Colonic mucosa (tissue), 4 donors: ENCODE measurements at regions not wholly inside any gene's neighbourhood (a gene's known extent, or its start where the extent isn't known, plus 50 kb on each side); places are given as distances from the start of the nearest gene placed in this dataset.
"Not testable (repeated sequence)": the region's sequence is repeated elsewhere in the genome, so short reads cannot be mapped to it uniquely, and the experiment has no call there.

Experiments
- DNase-seq: peaks from one replicate; pipeline ENCODE4 v3.0.0-alpha.2; 2020
- H3K27ac ChIP-seq: fragments of 200-600 bp; one replicate; pipeline ENCODE4 v1.8.0; 2021
- H3K27me3 ChIP-seq: fragments of 200-600 bp; one replicate; pipeline ENCODE4 v1.8.0; 2021
- H3K36me3 ChIP-seq: fragments of 200-600 bp; one replicate; pipeline ENCODE4 v1.8.0; 2021
- H3K4me1 ChIP-seq: fragments of 200-600 bp; one replicate; pipeline ENCODE4 v1.8.0; 2021; ENCODE audit warnings: mild to moderate bottlenecking
- H3K4me3 ChIP-seq: fragments of 200-600 bp; one replicate; pipeline ENCODE4 v1.8.0; 2021
- H3K9ac ChIP-seq, 2 donors: one replicate each; pipeline ENCODE4 v1.7.0; 2013; ENCODE audit warnings: control low read depth in 2 of 2, low read depth in 2 of 2, low read length in 2 of 2
- H3K9me3 ChIP-seq: fragments of 200-600 bp; one replicate; pipeline ENCODE4 v1.8.0; 2021
- CTCF ChIP-seq: fragments of 200-600 bp; IDR thresholded peaks from one replicate; pipeline ENCODE4 v1.8.0; 2022; ENCODE audit warnings: antibody characterized with exemption, mild to moderate bottlenecking
- intact Hi-C: fragments of 100-400 bp; cut with DNase I; formaldehyde crosslinking; loops from one replicate; pipeline ENCODE4 v1.14.1; 2022
- donor health status: healthy.
- donor health status: DM: no; HTN: no; CAD: no.
- donor health status: DM: no; HTN: no; CAD: no.

GRCh38 chr10:131834152-131834810 is 66.5 kb upstream of the PPP2R2D start:
- H3K9me3 ChIP-seq: no peaks in the 10 kb centered on the region
- no peak for DNase-seq
- TF ChIP-seq CTCF: no peak
- H3K4me3 ChIP-seq: no peak overlapping the region
- H3K27ac ChIP-seq: no peak overlapping the region
- intact Hi-C loops: no loop called here
- no peaks in the 10 kb centered on the region for H3K27me3 ChIP-seq
- H3K36me3 ChIP-seq: no peaks in the 10 kb centered on the region
- no peak overlapping the region for H3K9ac ChIP-seq
- H3K4me1 ChIP-seq: no peaks in the 10 kb centered on the region

GRCh38 chr10:131838966-131839742 is 61.7 kb upstream of the PPP2R2D start:
- no peak for TF ChIP-seq CTCF
- Histone ChIP-seq H3K4me1 (no peaks in the 10 kb centered on the region), H3K36me3 (no peaks in the 10 kb centered on the region), H3K9ac (no peak overlapping the region), H3K27me3 (no peaks in the 10 kb centered on the region), H3K27ac (no peak overlapping the region), H3K4me3 (no peak overlapping the region), H3K9me3 (no peaks in the 10 kb centered on the region)
- DNase-seq: no peak
- intact Hi-C loops: no loop called here

- H3K9me3 ChIP-seq, H3K27me3 ChIP-seq, H3K4me1 ChIP-seq, H3K4me3 ChIP-seq, H3K27ac ChIP-seq, H3K9ac ChIP-seq, DNase-seq, intact Hi-C loops, H3K36me3 ChIP-seq: not testable (repeated sequence)
Observed at GRCh38 chr10:131839880-131840787, 60.7 kb upstream of the PPP2R2D start.

- Histone ChIP-seq H3K9me3 (no peaks in the 10 kb centered on the region), H3K27me3 (no peaks in the 10 kb centered on the region), H3K27ac (no peak overlapping the region), H3K4me3 (no peak overlapping the region), H3K4me1 (no peaks in the 10 kb centered on the region), H3K36me3 (no peaks in the 10 kb centered on the region), H3K9ac (no peak overlapping the region)
- no peak for DNase-seq
- TF ChIP-seq CTCF: no peak
- intact Hi-C loops: no loop called here
Observed at GRCh38 chr10:131840788-131841118, 60.1 kb upstream of the PPP2R2D start.

GRCh38 chr10:131841131-131841660 is 59.6 kb upstream of the PPP2R2D start:
- H3K27ac ChIP-seq: no peak overlapping the region
- no peaks in the 10 kb centered on the region for H3K4me1 ChIP-seq
- no peaks in the 10 kb centered on the region for H3K36me3 ChIP-seq
- intact Hi-C loops: no loop called here
- no peak for DNase-seq
- no peak overlapping the region for H3K9ac ChIP-seq
- no peaks in the 10 kb centered on the region for H3K9me3 ChIP-seq
- H3K27me3 ChIP-seq: no peaks in the 10 kb centered on the region
- TF ChIP-seq CTCF: no peak
- H3K4me3 ChIP-seq: no peak overlapping the region
